ENCODE measurements at regions not wholly inside any gene's neighbourhood (a gene's known extent, or its start where the extent isn't known, plus 50 kb on each side); places are given as distances from the start of the nearest gene placed in this dataset.

DNA sequence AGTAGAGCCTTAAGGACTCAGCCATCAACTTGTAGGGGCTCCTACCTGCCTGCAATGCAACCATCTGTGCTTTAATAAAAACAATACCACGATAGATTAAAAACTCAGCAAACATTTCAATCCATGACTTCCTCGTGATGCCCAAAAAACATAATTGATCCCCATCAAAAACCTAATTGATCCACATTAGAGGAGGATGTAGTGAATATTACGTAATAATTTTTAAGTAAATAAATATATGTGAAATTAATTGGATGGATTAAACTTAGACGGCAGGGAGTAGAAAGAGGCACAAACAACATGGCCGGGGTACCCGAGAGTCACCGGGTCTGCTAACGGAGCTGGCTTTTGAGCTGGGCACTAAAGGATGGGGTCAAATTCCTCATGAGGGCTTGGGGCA is 87.3 kb downstream of the ARL4C start:
- Histone ChIP-seq H3K4me3 (ENCODE audit: control insufficient read depth in 1 of 7, extremely low read depth in 1 of 7, insufficient read depth in 4 of 7, low read depth in 2 of 7, low read length in 6 of 7) (no peak overlapping the region), H3K4me1 (ENCODE audit: control extremely low read depth in 1 of 4, control insufficient read depth in 4 of 4, insufficient read depth in 4 of 4, low read length in 3 of 4) (peaks cover 0 to 4% (median 0%) of the 10 kb centered on the region in 4 experiments), H3K9me3 (ENCODE audit: control extremely low read depth in 1 of 5, control insufficient read depth in 4 of 5, insufficient read depth in 2 of 5, low read depth in 1 of 5, low read length in 4 of 5) (no peaks in the 10 kb centered on the region), H3K36me3 (ENCODE audit: control insufficient read depth in 4 of 4, insufficient read depth in 4 of 4, low read length in 3 of 4) (no peaks in the 10 kb centered on the region), H3K27ac (ENCODE audit: insufficient read depth in 1 of 2, low read depth in 1 of 2, low read length in 2 of 2, poor library complexity in 1 of 2, severe bottlenecking in 2 of 2) (no peak overlapping the region), H3K27me3 (replicated peaks in 2 of 5; ENCODE audit: control insufficient read depth in 4 of 5, insufficient read depth in 5 of 5, low read length in 4 of 5) (peaks cover 0 to 7% (median 0%) of the 10 kb centered on the region in 5 experiments)
- ChIA-PET POLR2A (no interaction called here), CTCF (no interaction called here)
- no peak for DNase-seq
- WGBS (ENCODE audit: insufficient coverage) = 94% methylated on average over 4 of the region's 8 CpGs

GRCh38 chr2:234406085-234406484 is 90.8 kb downstream of the ARL4C start:
- peaks cover 0 to 9% (median 0%) of the 10 kb centered on the region in 5 experiments for H3K27me3 ChIP-seq (replicated peaks in 2 of 5; ENCODE audit: control insufficient read depth in 4 of 5, insufficient read depth in 5 of 5, low read length in 4 of 5)
- CTCF ChIA-PET = no interaction called here
- H3K27ac ChIP-seq (ENCODE audit: insufficient read depth in 1 of 2, low read depth in 1 of 2, low read length in 2 of 2, poor library complexity in 1 of 2, severe bottlenecking in 2 of 2) = no peak overlapping the region
- no peaks in the 10 kb centered on the region for H3K9me3 ChIP-seq (ENCODE audit: control extremely low read depth in 1 of 5, control insufficient read depth in 4 of 5, insufficient read depth in 2 of 5, low read depth in 1 of 5, low read length in 4 of 5)
- WGBS (ENCODE audit: insufficient coverage) = 98% methylated on average over 8 of the region's 9 CpGs
- no peak for DNase-seq
- peaks cover 0 to 4% (median 0%) of the 10 kb centered on the region in 4 experiments for H3K4me1 ChIP-seq (ENCODE audit: control extremely low read depth in 1 of 4, control insufficient read depth in 4 of 4, insufficient read depth in 4 of 4, low read length in 3 of 4)
- H3K36me3 ChIP-seq (ENCODE audit: control insufficient read depth in 4 of 4, insufficient read depth in 4 of 4, low read length in 3 of 4) = no peaks in the 10 kb centered on the region
- no peak overlapping the region for H3K4me3 ChIP-seq (ENCODE audit: control insufficient read depth in 1 of 7, extremely low read depth in 1 of 7, insufficient read depth in 4 of 7, low read depth in 2 of 7, low read length in 6 of 7)
- POLR2A ChIA-PET = no interaction called here

GRCh38 chr2:234405462-234405861 is 91.4 kb downstream of the ARL4C start:
- H3K27ac ChIP-seq (ENCODE audit: insufficient read depth in 1 of 2, low read depth in 1 of 2, low read length in 2 of 2, poor library complexity in 1 of 2, severe bottlenecking in 2 of 2) = no peak overlapping the region
- CTCF ChIA-PET = interaction anchor here (0.6 to 0.8 kb wide), 2 partner anchors 51 to 95 kb away, joined by 3 read pairs; no protein-coding TSS in a partner anchor
- DNase-seq = no peak
- H3K9me3 ChIP-seq (ENCODE audit: control extremely low read depth in 1 of 5, control insufficient read depth in 4 of 5, insufficient read depth in 2 of 5, low read depth in 1 of 5, low read length in 4 of 5) = peaks cover 0 to 3% (median 0%) of the 10 kb centered on the region in 5 experiments
- peaks cover 0 to 9% (median 0%) of the 10 kb centered on the region in 5 experiments for H3K27me3 ChIP-seq (replicated peaks in 2 of 5; ENCODE audit: control insufficient read depth in 4 of 5, insufficient read depth in 5 of 5, low read length in 4 of 5)
- 88% methylated on average over 1 of the region's 2 CpGs for WGBS (ENCODE audit: insufficient coverage)
- H3K4me3 ChIP-seq (ENCODE audit: control insufficient read depth in 1 of 7, extremely low read depth in 1 of 7, insufficient read depth in 4 of 7, low read depth in 2 of 7, low read length in 6 of 7) = no peak overlapping the region
- POLR2A ChIA-PET = interaction anchor here (0.6 kb wide), 1 partner anchor 34 kb away, joined by 3 read pairs; no protein-coding TSS in a partner anchor
- peaks cover 0 to 4% (median 0%) of the 10 kb centered on the region in 4 experiments for H3K4me1 ChIP-seq (ENCODE audit: control extremely low read depth in 1 of 4, control insufficient read depth in 4 of 4, insufficient read depth in 4 of 4, low read length in 3 of 4)
- H3K36me3 ChIP-seq (ENCODE audit: control insufficient read depth in 4 of 4, insufficient read depth in 4 of 4, low read length in 3 of 4) = no peaks in the 10 kb centered on the region

- Histone ChIP-seq H3K9me3 (ENCODE audit: control extremely low read depth in 1 of 5, control insufficient read depth in 4 of 5, insufficient read depth in 2 of 5, low read depth in 1 of 5, low read length in 4 of 5) (peaks cover 0 to 3% (median 0%) of the 10 kb centered on the region in 5 experiments), H3K4me3 (ENCODE audit: control insufficient read depth in 1 of 7, extremely low read depth in 1 of 7, insufficient read depth in 4 of 7, low read depth in 2 of 7, low read length in 6 of 7) (no peak overlapping the region), H3K36me3 (ENCODE audit: control insufficient read depth in 4 of 4, insufficient read depth in 4 of 4, low read length in 3 of 4) (no peaks in the 10 kb centered on the region), H3K4me1 (ENCODE audit: control extremely low read depth in 1 of 4, control insufficient read depth in 4 of 4, insufficient read depth in 4 of 4, low read length in 3 of 4) (peaks cover 0 to 4% (median 0%) of the 10 kb centered on the region in 4 experiments), H3K27ac (ENCODE audit: insufficient read depth in 1 of 2, low read depth in 1 of 2, low read length in 2 of 2, poor library complexity in 1 of 2, severe bottlenecking in 2 of 2) (no peak overlapping the region), H3K27me3 (replicated peaks in 2 of 5; ENCODE audit: control insufficient read depth in 4 of 5, insufficient read depth in 5 of 5, low read length in 4 of 5) (peaks cover 0 to 9% (median 0%) of the 10 kb centered on the region in 5 experiments)
- no peak for DNase-seq
- ChIA-PET CTCF (interaction anchor here (0.6 to 0.8 kb wide), 2 partner anchors 51 to 96 kb away, joined by 3 read pairs; no protein-coding TSS in a partner anchor), POLR2A (no interaction called here)
- WGBS (ENCODE audit: insufficient coverage) = 45% methylated on average over 7 of the region's 8 CpGs
Measured at GRCh38 chr2:234404957-234405356, 91.9 kb downstream of the ARL4C start.

GRCh38 chr2:234403751-234404150 is 93.1 kb downstream of the ARL4C start:
- no peak overlapping the region for H3K27ac ChIP-seq (ENCODE audit: insufficient read depth in 1 of 2, low read depth in 1 of 2, low read length in 2 of 2, poor library complexity in 1 of 2, severe bottlenecking in 2 of 2)
- peaks cover 0 to 4% (median 0%) of the 10 kb centered on the region in 4 experiments for H3K4me1 ChIP-seq (ENCODE audit: control extremely low read depth in 1 of 4, control insufficient read depth in 4 of 4, insufficient read depth in 4 of 4, low read length in 3 of 4)
- ChIA-PET CTCF (no interaction called here), POLR2A (no interaction called here)
- no peak overlapping the region for H3K4me3 ChIP-seq (ENCODE audit: control insufficient read depth in 1 of 7, extremely low read depth in 1 of 7, insufficient read depth in 4 of 7, low read depth in 2 of 7, low read length in 6 of 7)
- DNase-seq = no peak
- peaks cover 0 to 9% (median 0%) of the 10 kb centered on the region in 5 experiments for H3K27me3 ChIP-seq (replicated peaks in 2 of 5; ENCODE audit: control insufficient read depth in 4 of 5, insufficient read depth in 5 of 5, low read length in 4 of 5)
- H3K36me3 ChIP-seq (ENCODE audit: control insufficient read depth in 4 of 4, insufficient read depth in 4 of 4, low read length in 3 of 4) = no peaks in the 10 kb centered on the region
- WGBS (ENCODE audit: insufficient coverage) = no CpG with 5 or more reads among the region's 1 CpG
- H3K9me3 ChIP-seq (ENCODE audit: control extremely low read depth in 1 of 5, control insufficient read depth in 4 of 5, insufficient read depth in 2 of 5, low read depth in 1 of 5, low read length in 4 of 5) = peaks cover 0 to 3% (median 0%) of the 10 kb centered on the region in 5 experiments

DNA sequence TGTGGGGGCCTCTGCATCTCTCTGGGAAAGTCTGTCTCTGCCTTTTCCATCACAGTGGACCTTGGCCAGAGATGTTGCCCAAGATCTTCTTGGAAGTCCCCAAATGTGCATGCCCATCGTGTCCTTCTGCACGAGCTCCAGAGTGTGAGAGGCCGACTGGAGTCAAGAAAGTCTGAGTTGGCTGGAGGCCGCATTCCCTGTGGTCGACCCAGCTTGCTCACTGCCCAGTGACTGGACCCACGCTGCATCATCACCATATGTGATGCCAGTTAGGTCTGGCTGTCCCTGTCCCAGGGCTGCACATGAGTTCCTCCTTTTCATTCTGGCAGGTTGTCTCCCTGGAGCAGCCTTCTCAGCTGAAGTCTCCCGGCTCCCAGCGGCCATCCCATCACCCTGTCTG is 93.8 kb downstream of the ARL4C start:
- H3K27ac ChIP-seq (ENCODE audit: insufficient read depth in 1 of 2, low read depth in 1 of 2, low read length in 2 of 2, poor library complexity in 1 of 2, severe bottlenecking in 2 of 2) = no peak overlapping the region
- WGBS (ENCODE audit: insufficient coverage) = 93% methylated on average over 8 of the region's 8 CpGs
- POLR2A ChIA-PET = no interaction called here

GRCh38 chr2:234401426-234401825 is 95.5 kb downstream of the ARL4C start:
- POLR2A ChIA-PET = no interaction called here
- peaks cover 0 to 3% (median 0%) of the 10 kb centered on the region in 5 experiments for H3K9me3 ChIP-seq (ENCODE audit: control extremely low read depth in 1 of 5, control insufficient read depth in 4 of 5, insufficient read depth in 2 of 5, low read depth in 1 of 5, low read length in 4 of 5)
- no peak overlapping the region for H3K27ac ChIP-seq (ENCODE audit: insufficient read depth in 1 of 2, low read depth in 1 of 2, low read length in 2 of 2, poor library complexity in 1 of 2, severe bottlenecking in 2 of 2)
- WGBS (ENCODE audit: insufficient coverage) = 93% methylated on average over 2 of the region's 2 CpGs
- peaks cover 0 to 9% (median 0%) of the 10 kb centered on the region in 5 experiments for H3K27me3 ChIP-seq (replicated peaks in 2 of 5; ENCODE audit: control insufficient read depth in 4 of 5, insufficient read depth in 5 of 5, low read length in 4 of 5)
- H3K36me3 ChIP-seq (ENCODE audit: control insufficient read depth in 4 of 4, insufficient read depth in 4 of 4, low read length in 3 of 4) = no peaks in the 10 kb centered on the region
- DNase-seq = no peak
- no peak overlapping the region for H3K4me3 ChIP-seq (ENCODE audit: control insufficient read depth in 1 of 7, extremely low read depth in 1 of 7, insufficient read depth in 4 of 7, low read depth in 2 of 7, low read length in 6 of 7)
- CTCF ChIA-PET = no interaction called here
- peaks cover 0 to 4% (median 0%) of the 10 kb centered on the region in 4 experiments for H3K4me1 ChIP-seq (ENCODE audit: control extremely low read depth in 1 of 4, control insufficient read depth in 4 of 4, insufficient read depth in 4 of 4, low read length in 3 of 4)

More for the DNA sequence above, 93.8 kb downstream of the ARL4C start:
- peaks cover 0 to 4% (median 0%) of the 10 kb centered on the region in 4 experiments for H3K4me1 ChIP-seq (ENCODE audit: control extremely low read depth in 1 of 4, control insufficient read depth in 4 of 4, insufficient read depth in 4 of 4, low read length in 3 of 4)
- no peak overlapping the region for H3K4me3 ChIP-seq (ENCODE audit: control insufficient read depth in 1 of 7, extremely low read depth in 1 of 7, insufficient read depth in 4 of 7, low read depth in 2 of 7, low read length in 6 of 7)
- no peak for DNase-seq
- peaks cover 0 to 3% (median 0%) of the 10 kb centered on the region in 5 experiments for H3K9me3 ChIP-seq (ENCODE audit: control extremely low read depth in 1 of 5, control insufficient read depth in 4 of 5, insufficient read depth in 2 of 5, low read depth in 1 of 5, low read length in 4 of 5)
- CTCF ChIA-PET = no interaction called here
- H3K27me3 ChIP-seq (replicated peaks in 2 of 5; ENCODE audit: control insufficient read depth in 4 of 5, insufficient read depth in 5 of 5, low read length in 4 of 5) = peaks cover 0 to 9% (median 0%) of the 10 kb centered on the region in 5 experiments
- no peaks in the 10 kb centered on the region for H3K36me3 ChIP-seq (ENCODE audit: control insufficient read depth in 4 of 4, insufficient read depth in 4 of 4, low read length in 3 of 4)
